HepG2 (cell line): ENCODE measurements at regions not wholly inside any gene's neighbourhood (a gene's known extent, or its start where the extent isn't known, plus 50 kb on each side); places are given as distances from the start of the nearest gene placed in this dataset.

ENCODE experiments used
- ARID5B ChIP-seq: IDR thresholded peaks from 2 replicates; pipeline ENCODE4 v1.4.0; 2020; ENCODE audit warnings: mild to moderate bottlenecking, missing genetic modification reagents
- BCL3 ChIP-seq: sonication (generic); formaldehyde crosslinking; IDR thresholded peaks from 2 replicates; pipeline ENCODE4 v1.5.1; 2020; ENCODE audit warnings: mild to moderate bottlenecking, missing genetic modification reagents, moderate library complexity
- FOXC1 ChIP-seq: sonication (generic); formaldehyde crosslinking; IDR thresholded peaks from 2 replicates; pipeline ENCODE4 v1.8.0; 2022; ENCODE audit warnings: mild to moderate bottlenecking, missing genetic modification reagents, borderline replicate concordance
- FOXK1 ChIP-seq: sonication (generic); formaldehyde crosslinking; IDR thresholded peaks from 2 replicates; pipeline ENCODE4 v1.4.0; 2020; ENCODE audit warnings: low read depth, missing genetic modification reagents, borderline replicate concordance
- MED13 ChIP-seq: sonication (generic); formaldehyde crosslinking; IDR thresholded peaks from 2 replicates; pipeline ENCODE4 v1.5.0; 2020; ENCODE audit warnings: missing genetic modification reagents
- PLSCR1 ChIP-seq: sonication (generic); formaldehyde crosslinking; IDR thresholded peaks from 2 replicates; pipeline ENCODE4 v1.5.0; 2020; ENCODE audit warnings: missing genetic modification reagents, mild to moderate bottlenecking, borderline replicate concordance
- REPIN1 ChIP-seq: sonication (generic); formaldehyde crosslinking; IDR thresholded peaks from 2 replicates; pipeline ENCODE4 v1.8.0; 2022; ENCODE audit warnings: missing genetic modification reagents, low read depth, mild to moderate bottlenecking, borderline replicate concordance
- RXRA ChIP-seq: sonication (generic); formaldehyde crosslinking; IDR thresholded peaks from 2 replicates; pipeline ENCODE4 v1.5.1; 2020; ENCODE audit warnings: missing genetic modification reagents
- SIN3B ChIP-seq: fragments of 150-350 bp; IDR thresholded peaks from 2 replicates; pipeline ENCODE4 v1.6.1; 2014; ENCODE audit warnings: low read length
- TCF7L2 ChIP-seq: IDR thresholded peaks from 2 replicates; pipeline ENCODE4 v1.6.1; 2011; ENCODE audit warnings: mild to moderate bottlenecking, low read depth, low read length, moderate library complexity
- ZNF142 ChIP-seq: sonication (generic); formaldehyde crosslinking; IDR thresholded peaks from 2 replicates; pipeline ENCODE4 v1.4.0; 2020; ENCODE audit warnings: missing genetic modification reagents
- ZNF234 ChIP-seq: sonication (generic); formaldehyde crosslinking; conservative IDR thresholded peaks from 2 replicates; pipeline ENCODE4 v1.5.1; 2020; ENCODE audit warnings: mild to moderate bottlenecking, missing genetic modification reagents
- ZNF260 ChIP-seq: sonication (generic); formaldehyde crosslinking; IDR thresholded peaks from 2 replicates; pipeline ENCODE4 v1.4.0; 2020; ENCODE audit warnings: missing genetic modification reagents, low read depth, mild to moderate bottlenecking, borderline replicate concordance
- ZNF367 ChIP-seq: sonication (generic); formaldehyde crosslinking; IDR thresholded peaks from 2 replicates; pipeline ENCODE4 v1.4.0; 2020; ENCODE audit warnings: missing genetic modification reagents, borderline replicate concordance
- ZNF530 ChIP-seq: sonication (generic); formaldehyde crosslinking; IDR thresholded peaks from 2 replicates; pipeline ENCODE4 v1.5.0; 2020; ENCODE audit warnings: low read depth, mild to moderate bottlenecking, missing genetic modification reagents
- ZNF7 ChIP-seq: IDR thresholded peaks from 2 replicates; pipeline ENCODE4 v1.6.1; 2016; ENCODE audit warnings: missing biosample characterization, missing genetic modification reagents
- ZSCAN12 ChIP-seq: sonication (generic); formaldehyde crosslinking; IDR thresholded peaks from 2 replicates; pipeline ENCODE4 v1.9.0; 2021; ENCODE audit warnings: mild to moderate bottlenecking, missing genetic modification reagents
- TF ChIP-seq, protein P1 (sequence below): sonication (generic); formaldehyde crosslinking; IDR thresholded peaks from 2 replicates; pipeline ENCODE4 v1.4.0; 2020; ENCODE audit warnings: missing genetic modification reagents

DNA sequence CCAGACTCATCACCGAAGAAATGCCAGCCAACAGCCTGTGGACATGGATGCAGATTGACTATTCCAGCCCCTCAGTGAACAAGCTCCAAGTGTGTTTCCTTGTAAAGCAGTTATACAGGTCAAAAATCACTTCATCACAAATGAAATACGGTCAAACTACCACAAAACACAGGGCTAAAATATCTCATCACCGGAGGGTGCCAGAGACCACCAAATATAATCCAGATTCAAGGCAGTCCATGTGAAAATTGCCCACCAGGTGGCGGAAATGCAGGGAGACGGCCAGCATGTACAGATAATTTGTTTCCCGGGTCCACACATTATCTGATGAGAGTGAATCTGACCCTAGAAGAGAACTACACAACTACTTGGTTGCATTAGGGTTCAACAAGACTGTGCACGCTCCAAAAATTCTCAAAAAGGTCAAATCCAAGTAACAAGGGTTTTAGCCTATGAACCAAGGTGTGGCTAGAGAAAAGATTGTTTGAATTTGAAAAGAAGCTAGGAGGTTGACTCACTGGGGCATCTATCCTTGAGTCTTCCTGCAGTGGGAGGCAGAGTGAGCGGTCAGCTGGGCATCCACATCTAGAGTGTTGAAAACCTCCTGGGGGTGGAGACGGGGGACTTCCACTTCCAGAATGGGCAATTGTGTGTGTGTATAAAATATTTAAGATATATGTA, 71.7 kb downstream of the IGLL5 start (continued):
- TF ChIP-seq ZNF142 (CRISPR knock-in tag) (no peak), BCL3 (CRISPR knock-in tag) (no peak; the same call in 1 of the 2 replicates), ZNF260 (CRISPR knock-in tag) (no peak), FOXC1 (CRISPR knock-in tag) (no peak), SIN3B (no peak), ZSCAN12 (no peak), TCF7L2 (no peak), MED13 (CRISPR knock-in tag) (no peak), ZNF367 (CRISPR knock-in tag) (no peak), ARID5B (CRISPR knock-in tag) (peak; percentile 51), ZNF7 (CRISPR knock-in tag) (no peak), PLSCR1 (CRISPR knock-in tag) (no peak), REPIN1 (peak; percentile 63; the same call in 1 of the 2 replicates), FOXK1 (CRISPR knock-in tag) (no peak), ZNF530 (CRISPR knock-in tag) (no peak), RXRA (CRISPR knock-in tag) (no peak), ZNF234 (CRISPR knock-in tag) (no peak)
- TF ChIP-seq, protein P1, sequence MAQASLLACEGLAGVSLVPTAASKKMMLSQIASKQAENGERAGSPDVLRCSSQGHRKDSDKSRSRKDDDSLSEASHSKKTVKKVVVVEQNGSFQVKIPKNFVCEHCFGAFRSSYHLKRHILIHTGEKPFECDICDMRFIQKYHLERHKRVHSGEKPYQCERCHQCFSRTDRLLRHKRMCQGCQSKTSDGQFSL = no peak
